Astrocyte of the spinal cord (primary cell): ENCODE measurements at regions not wholly inside any gene's neighbourhood (a gene's known extent, or its start where the extent isn't known, plus 50 kb on each side); places are given as distances from the start of the nearest gene placed in this dataset.

Experiments used
- DNase-seq: peaks from one replicate; pipeline ENCODE4 v3.0.0; 2011; ENCODE audit warnings: low read depth, low spot score
- H3K4me3 ChIP-seq: 2 replicates; pipeline ENCODE4 v1.5.1; 2011; ENCODE audit warnings: low read depth, mild to moderate bottlenecking, low read length, moderate library complexity
- CTCF ChIP-seq: IDR thresholded peaks from 2 replicates; pipeline ENCODE4 v1.5.1; 2012; ENCODE audit warnings: low read depth, mild to moderate bottlenecking, low read length, inconsistent platforms
- in situ Hi-C: cut with HindIII; loops from 2 replicates; pipeline ENCODE4 v1.10.0; 2017; ENCODE audit warnings: low sequenced_read_pairs

GRCh38 chr15:69843276-69843899 lies 254.3 kb downstream of the TLE3 start:
- no peak for DNase-seq
- H3K4me3 ChIP-seq = no peak overlapping the region
- in situ Hi-C loops = no loop called here
- no peak for TF ChIP-seq CTCF

DNA sequence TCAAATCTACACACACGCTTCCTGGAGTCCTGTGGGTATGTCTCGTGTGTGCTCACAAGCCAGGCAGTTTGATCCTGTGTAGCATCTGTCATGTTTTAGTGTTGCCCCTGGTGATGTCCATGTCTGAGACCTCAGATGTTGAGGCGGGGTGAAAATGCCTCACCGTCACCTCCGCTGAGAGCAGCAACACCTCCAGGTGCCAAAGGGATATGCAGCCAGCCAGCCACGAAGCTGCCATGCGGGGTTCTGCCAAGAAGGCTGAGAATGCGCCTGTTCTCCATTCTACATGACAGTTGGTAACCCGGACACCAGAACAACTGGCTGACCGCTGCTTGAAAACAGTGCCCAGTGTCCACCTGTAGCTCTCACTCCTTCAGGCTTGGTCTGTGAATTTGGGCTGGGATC lies 253.8 kb downstream of the TLE3 start:
- in situ Hi-C loops = no loop called here
- no peak for TF ChIP-seq CTCF
- no peak for DNase-seq
- no peak overlapping the region for H3K4me3 ChIP-seq

DNA sequence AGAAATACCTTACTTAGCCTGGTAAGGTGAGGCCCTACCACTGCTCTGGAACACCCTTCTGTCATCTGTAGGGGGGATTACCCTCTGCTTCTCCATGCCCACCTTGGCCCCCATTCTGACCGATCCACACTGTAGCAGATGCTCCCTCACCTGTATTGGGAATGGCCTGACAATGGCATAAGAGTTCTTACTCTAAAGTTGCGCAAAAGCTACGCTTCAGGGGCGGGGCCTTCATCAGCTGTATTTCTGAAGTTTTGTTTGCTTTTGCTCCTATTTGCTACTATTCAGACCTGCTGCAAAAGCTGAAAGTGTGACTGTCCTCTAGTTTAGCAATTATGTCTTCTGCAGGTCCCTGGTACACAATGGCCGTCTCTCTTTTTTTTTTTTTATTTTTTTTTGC lies 252.6 kb downstream of the TLE3 start:
- no peak overlapping the region for H3K4me3 ChIP-seq
- no peak for DNase-seq
- in situ Hi-C loops = no loop called here
- no peak for TF ChIP-seq CTCF

- no peak for DNase-seq
- no peak overlapping the region for H3K4me3 ChIP-seq
- in situ Hi-C loops = no loop called here
- no peak for TF ChIP-seq CTCF
These were observed 250.1 kb downstream of the TLE3 start for GRCh38 chr15:69847625-69848024.

DNA sequence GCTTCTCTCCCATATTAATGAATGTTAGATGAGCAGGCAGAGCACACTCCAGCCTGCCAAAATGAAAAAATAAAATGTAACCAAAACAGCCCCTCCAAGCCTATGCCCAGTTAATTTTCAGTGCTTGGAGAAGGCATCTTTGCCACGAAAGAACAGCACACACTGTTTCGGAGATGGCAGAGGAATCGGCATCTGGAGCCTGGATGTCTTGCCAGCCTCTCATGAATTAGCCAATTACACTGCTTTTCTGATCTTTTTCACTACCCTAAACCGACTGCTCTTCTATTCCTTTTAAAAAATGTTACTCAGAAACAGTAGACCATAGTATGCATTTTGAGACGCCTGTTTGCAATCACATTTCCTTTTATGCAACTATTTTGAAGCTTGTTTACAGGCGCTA lies 249.6 kb downstream of the TLE3 start:
- in situ Hi-C loops = no loop called here
- no peak for DNase-seq
- H3K4me3 ChIP-seq = no peak overlapping the region
- no peak for TF ChIP-seq CTCF

GRCh38 chr15:69848551-69849231 lies 249.0 kb downstream of the TLE3 start:
- H3K4me3 ChIP-seq = no peak overlapping the region
- DNase-seq = no peak
- TF ChIP-seq CTCF = no peak
- in situ Hi-C loops = no loop called here
